SJSA1 (cell line): ENCODE measurements at regions not wholly inside any gene's neighbourhood (a gene's known extent, or its start where the extent isn't known, plus 50 kb on each side); places are given as distances from the start of the nearest gene placed in this dataset.
"Not testable (repeated sequence)": the region's sequence is repeated elsewhere in the genome, so short reads cannot be mapped to it uniquely, and the experiment has no call there.

ENCODE experiments used
- DNase-seq, 2 experiments: peaks; one replicate each; pipeline ENCODE4 v3.0.0-alpha.2; 2015 to 2020; ENCODE audit warnings: low spot score in 2 of 2, low read depth in 1 of 2
- H3K27ac ChIP-seq: fragments of 250-450 bp; sonication (Bioruptor Pico); 2 replicates; pipeline ENCODE4 v1.5.1; 2020; ENCODE audit warnings: mild to moderate bottlenecking, moderate library complexity
- H3K27me3 ChIP-seq: fragments of 250-450 bp; sonication (Bioruptor Pico); replicated peaks from 2 replicates; pipeline ENCODE4 v1.5.1; 2020; ENCODE audit warnings: mild to moderate bottlenecking, moderate library complexity
- H3K36me3 ChIP-seq: fragments of 250-450 bp; sonication (Bioruptor Pico); 2 replicates; pipeline ENCODE4 v1.5.1; 2020; ENCODE audit warnings: mild to moderate bottlenecking
- H3K4me1 ChIP-seq: fragments of 250-450 bp; sonication (Bioruptor Pico); replicated peaks from 2 replicates; pipeline ENCODE4 v1.6.1; 2021; ENCODE audit warnings: mild to moderate bottlenecking
- H3K4me3 ChIP-seq: fragments of 250-450 bp; sonication (Bioruptor Pico); 2 replicates; pipeline ENCODE4 v1.5.1; 2020; ENCODE audit warnings: mild to moderate bottlenecking
- H3K9me3 ChIP-seq: fragments of 250-450 bp; sonication (Bioruptor Pico); replicated peaks from 2 replicates; pipeline ENCODE4 v1.5.1; 2020; ENCODE audit warnings: mild to moderate bottlenecking

GRCh38 chr14:105720852-105721601 is 194.6 kb downstream of the TMEM121 start:
- not testable (repeated sequence) for H3K4me3 ChIP-seq, H3K9me3 ChIP-seq, H3K36me3 ChIP-seq, H3K27me3 ChIP-seq, H3K27ac ChIP-seq, DNase-seq, H3K4me1 ChIP-seq

- not testable (repeated sequence) for H3K36me3 ChIP-seq, H3K4me1 ChIP-seq, H3K27ac ChIP-seq, H3K9me3 ChIP-seq, H3K27me3 ChIP-seq, DNase-seq, H3K4me3 ChIP-seq
Observed at GRCh38 chr14:105721602-105721970, 195.2 kb downstream of the TMEM121 start.

DNA sequence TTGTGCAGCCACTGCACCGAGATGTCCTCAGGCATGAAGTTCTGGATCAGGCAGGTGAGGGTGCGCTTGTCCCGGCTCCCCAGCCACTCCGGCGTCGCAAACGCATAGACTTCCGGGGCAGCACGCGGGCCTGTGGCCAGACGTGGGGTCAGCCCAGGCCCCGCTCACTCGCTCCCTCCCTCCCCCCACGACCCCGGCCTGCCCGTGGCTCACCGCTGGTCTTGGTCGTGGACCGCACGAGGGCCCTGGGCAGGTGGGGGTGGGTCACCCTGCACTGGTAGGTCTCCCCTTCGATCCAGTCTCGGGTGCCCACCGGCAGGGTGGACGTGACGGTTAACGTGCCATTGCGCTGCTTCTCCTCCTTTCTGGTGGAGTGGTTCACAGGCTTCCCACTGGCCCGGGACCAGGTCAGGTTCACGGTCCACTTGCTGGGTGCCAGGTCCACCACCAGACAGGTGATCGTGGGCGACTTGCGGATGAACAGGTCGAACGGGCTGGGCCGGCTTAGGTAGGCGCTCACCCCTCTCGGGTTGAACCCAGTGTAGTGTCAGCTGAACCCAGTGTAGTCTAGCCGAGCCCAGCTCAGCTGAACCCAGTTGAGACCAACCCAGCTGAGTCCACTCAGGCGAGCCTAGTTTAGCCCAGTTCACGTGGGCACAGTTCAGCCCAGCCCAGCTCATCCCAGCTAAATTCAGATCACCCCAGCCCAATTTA is 195.8 kb downstream of the TMEM121 start:
- not testable (repeated sequence) for H3K27me3 ChIP-seq, H3K27ac ChIP-seq, H3K4me3 ChIP-seq, DNase-seq, H3K36me3 ChIP-seq, H3K4me1 ChIP-seq, H3K9me3 ChIP-seq

DNA sequence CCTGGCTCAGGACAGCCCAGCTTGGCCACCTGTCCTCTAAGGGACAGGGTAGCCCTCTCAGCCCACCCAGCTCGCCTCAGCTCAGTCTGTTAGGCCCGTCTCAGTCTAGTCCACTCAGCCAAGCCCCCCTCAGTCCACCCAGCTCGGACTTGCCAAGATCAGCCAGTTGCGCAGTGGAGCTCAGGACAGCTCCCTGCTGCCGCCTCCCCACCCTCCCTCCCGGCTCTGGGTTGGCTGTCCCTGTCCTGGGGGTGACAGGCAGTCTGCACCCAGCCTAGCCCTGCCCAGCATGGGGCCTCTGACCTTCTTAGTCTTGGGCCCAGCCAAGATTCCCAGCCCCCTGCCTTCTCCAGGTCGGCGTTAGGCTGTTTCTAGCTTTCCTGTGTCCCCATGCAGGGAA is 196.9 kb downstream of the TMEM121 start:
- not testable (repeated sequence) for DNase-seq, H3K4me1 ChIP-seq, H3K27me3 ChIP-seq, H3K9me3 ChIP-seq, H3K4me3 ChIP-seq, H3K36me3 ChIP-seq, H3K27ac ChIP-seq

DNA sequence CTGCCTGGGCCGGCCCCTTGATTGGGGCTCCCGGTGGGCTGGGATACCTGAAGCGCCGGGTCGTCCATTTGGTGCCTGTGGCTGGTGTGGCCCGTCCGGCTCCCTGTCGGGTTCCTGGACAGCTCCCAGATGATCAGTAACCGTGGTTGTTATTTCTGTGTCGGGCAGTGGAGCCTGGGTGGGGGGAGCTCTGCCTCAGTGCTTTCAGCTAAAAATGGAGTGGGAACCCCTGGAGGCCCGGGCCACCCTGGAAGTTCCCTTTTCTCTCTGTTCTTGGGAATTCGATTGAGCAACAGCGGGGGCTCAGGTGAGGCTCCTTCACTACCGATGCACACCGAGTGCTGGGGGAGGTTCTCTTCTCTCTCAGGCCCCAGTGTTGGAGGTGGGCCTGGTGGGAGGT is 197.4 kb downstream of the TMEM121 start:
- DNase-seq, H3K9me3 ChIP-seq, H3K4me1 ChIP-seq, H3K4me3 ChIP-seq, H3K36me3 ChIP-seq, H3K27me3 ChIP-seq, H3K27ac ChIP-seq: not testable (repeated sequence)

DNA sequence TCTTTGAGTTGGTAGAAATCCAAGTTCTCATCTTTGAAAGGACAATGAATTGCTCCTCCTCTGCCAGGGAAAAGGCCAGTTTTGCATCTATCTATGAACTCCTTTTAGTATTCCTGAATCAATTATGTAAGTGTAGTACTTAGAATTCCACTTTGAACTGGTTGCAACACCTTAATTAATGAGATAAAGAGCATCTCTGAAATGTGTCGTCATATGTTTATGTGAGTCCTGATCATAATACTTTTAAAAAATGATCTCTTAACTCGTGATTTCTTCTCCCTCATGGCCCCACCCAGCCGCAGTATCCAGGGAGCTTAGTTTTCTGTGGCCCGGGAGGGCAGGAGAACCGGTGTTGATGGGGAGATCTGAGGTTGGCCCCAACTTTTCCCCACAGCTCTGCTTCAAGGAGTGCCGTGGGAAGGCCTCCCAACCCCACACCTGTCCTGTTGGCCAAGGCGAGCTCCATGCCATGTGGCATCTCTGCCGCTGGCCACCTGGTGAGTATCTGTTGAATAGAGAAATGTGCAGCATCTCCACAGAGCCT is 203.5 kb downstream of the TMEM121 start:
- not testable (repeated sequence) for H3K4me3 ChIP-seq, H3K27me3 ChIP-seq, H3K36me3 ChIP-seq, H3K9me3 ChIP-seq, H3K4me1 ChIP-seq, H3K27ac ChIP-seq, DNase-seq

DNA sequence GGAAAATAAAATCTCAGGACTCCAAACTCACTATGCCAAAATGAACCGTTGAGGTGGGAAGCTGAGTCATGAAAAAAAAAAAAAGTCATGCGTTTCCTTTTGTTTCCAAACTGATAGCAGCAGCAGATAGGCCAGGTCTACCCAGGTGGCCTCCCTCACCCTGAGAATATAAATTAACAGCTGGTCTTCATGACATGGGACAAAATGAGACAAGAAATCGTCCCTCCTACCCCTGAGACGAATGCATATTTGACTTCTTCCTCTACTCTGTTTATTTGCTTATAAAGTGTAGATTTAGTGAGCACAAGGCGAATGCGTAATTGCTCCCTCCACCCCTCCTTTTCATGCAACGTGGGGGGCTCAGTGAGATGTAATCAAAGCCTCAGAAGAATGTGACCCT is 204.3 kb downstream of the TMEM121 start:
- H3K4me3 ChIP-seq, DNase-seq, H3K36me3 ChIP-seq, H3K27me3 ChIP-seq, H3K9me3 ChIP-seq, H3K27ac ChIP-seq, H3K4me1 ChIP-seq: not testable (repeated sequence)

DNA sequence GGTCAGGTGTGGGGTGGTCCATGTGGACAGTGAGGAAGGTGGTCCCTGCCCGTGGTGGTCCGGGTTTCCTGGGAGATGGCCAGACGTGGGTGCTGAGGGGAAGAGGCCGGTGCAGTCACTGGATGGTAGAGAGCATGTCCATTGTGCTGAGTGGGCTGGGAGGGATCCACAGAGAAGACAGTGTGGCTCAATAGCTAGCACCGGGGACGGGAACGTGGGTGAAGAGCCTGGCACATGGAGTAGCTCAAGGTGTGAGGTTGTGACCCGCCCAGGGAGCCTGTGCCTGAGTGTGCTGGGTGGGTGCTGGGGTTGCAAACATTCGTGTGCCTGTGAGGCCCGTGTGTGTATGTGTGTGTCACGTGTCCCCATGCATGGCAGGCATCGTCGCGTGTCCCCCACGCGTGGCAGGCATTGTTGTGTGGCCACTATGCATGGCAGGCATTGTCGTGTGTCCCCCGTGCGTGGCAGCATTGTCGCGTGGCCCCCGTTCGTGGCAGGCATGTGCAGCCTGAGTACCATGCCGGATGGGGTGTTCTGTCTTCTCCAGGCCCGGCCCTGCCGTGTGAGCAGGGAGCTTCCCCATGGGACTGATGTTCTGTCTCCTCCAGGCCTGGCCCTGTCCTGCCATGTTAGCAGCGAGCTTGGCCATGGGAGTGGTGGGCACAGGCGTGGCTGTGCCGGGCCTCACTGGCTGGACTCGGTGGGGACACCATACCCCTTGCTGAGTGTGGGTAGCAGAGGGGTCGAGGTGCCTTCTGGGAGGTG is 205.0 kb downstream of the TMEM121 start:
- H3K4me3 ChIP-seq, DNase-seq, H3K4me1 ChIP-seq, H3K9me3 ChIP-seq, H3K36me3 ChIP-seq, H3K27ac ChIP-seq, H3K27me3 ChIP-seq: not testable (repeated sequence)

DNA sequence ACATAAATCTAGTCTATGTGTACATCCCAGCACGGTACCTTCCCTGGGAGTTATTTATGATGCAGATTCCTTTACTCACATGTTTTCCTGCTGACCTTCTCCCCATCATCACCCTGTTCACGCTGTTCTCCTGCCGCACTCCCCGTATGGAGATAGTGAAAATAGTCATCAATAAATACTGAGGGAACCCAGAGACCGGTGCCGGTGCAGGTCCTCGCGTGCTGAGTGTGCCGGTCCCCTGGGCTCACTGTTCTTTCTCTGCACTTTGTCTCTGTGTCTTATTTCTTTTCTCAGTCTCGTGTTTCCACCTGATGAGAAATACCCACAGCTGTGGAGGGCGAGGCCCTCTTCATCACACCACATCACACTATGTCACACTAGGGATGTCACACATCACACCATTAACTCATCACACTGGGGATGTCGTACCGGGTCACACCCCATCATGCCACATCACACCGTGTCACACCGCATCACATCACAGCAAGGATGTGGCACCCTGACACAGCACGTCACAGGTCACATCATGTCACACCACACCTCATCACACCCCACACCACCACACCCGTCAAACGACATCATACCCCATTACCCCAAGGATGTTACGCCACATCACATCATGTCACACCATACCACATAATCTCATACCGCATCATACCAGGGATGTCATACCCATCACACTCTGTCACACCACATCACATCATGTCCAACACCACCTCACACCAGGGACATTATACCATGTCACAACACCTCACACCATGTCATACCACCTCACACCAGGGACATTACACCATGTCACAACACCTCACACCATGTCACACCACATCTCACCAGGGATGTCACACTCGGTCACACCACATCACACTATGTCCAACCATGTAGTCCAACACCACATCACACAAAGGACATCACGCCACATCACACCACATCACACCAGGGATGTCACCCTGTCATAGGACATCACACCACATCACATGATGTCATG is 207.0 kb downstream of the TMEM121 start:
- no peak overlapping the region for H3K4me3 ChIP-seq
- H3K9me3 ChIP-seq: no peaks in the 10 kb centered on the region
- no peaks in the 10 kb centered on the region for H3K36me3 ChIP-seq
- H3K4me1 ChIP-seq: no peaks in the 10 kb centered on the region
- no peak overlapping the region for H3K27ac ChIP-seq
- H3K27me3 ChIP-seq: no peaks in the 10 kb centered on the region
- DNase-seq: peak in 1 of 2 experiments; percentile 20

DNA sequence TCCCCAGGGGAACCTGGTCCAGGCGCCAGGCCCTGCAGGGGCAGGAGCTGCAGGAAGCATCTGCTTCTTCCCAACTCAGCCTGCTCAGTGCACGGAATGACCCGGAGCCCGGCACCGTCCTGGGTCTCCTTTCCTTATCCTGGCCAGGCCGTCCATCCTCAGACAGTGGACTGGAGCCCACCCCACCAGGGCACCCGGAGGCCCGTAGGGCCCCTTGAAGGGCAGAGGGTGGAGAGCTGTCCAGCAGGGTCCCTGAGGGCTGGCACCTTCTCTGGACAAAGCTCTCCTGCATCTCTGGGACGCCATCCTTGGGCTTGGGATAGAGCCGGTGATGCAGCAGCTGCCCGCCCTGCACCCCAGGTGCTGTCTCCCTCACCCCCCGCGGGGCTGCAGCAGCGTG is 207.9 kb downstream of the TMEM121 start:
- not testable (repeated sequence) for H3K9me3 ChIP-seq, H3K27me3 ChIP-seq, DNase-seq, H3K4me1 ChIP-seq, H3K27ac ChIP-seq, H3K36me3 ChIP-seq, H3K4me3 ChIP-seq

GRCh38 chr14:105736331-105736730 is 209.9 kb downstream of the TMEM121 start:
- not testable (repeated sequence) for H3K27me3 ChIP-seq, H3K9me3 ChIP-seq, H3K4me3 ChIP-seq, H3K27ac ChIP-seq, H3K4me1 ChIP-seq, DNase-seq, H3K36me3 ChIP-seq

DNA sequence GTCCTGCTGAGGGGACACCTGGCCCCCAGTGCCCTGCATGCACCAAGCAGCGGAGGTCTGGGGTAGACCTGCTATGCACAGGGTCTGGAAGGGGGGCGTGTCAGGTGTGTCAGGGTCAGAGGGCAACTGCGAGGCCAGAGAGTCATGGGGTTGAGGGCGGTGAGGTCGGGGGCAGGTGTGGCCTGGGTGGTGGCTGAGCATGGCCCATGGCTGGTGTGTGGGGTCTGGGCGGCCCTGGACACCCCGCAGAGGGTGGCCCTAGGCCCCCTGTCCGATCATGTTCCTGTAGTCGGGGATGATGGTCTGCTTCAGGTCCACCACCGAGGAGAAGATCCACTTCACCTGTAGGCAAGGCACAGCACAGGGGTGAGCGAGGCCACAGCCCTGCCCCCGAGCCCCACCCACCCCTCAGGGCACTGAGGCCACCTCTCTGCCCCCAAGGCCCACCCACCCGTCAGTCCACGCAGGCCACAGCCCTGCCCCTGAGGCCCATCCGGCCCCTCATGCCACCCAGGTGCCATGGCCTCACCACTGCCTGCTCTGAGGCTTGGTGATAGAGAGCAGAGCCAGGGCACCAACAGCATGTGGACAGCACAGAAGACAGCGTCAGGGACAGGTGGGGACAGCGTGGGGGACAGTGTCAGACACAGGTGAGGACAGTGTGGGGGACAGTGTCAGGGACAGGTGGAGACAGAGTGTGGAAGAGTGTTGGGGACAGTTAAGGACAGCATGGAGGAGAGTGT is 211.3 kb downstream of the TMEM121 start:
- Histone ChIP-seq H3K9me3 (no peaks in the 10 kb centered on the region), H3K27ac (no peak overlapping the region), H3K4me3 (no peak overlapping the region), H3K4me1 (no peaks in the 10 kb centered on the region), H3K36me3 (no peaks in the 10 kb centered on the region), H3K27me3 (no peaks in the 10 kb centered on the region)
- no peak for DNase-seq

- no peaks in the 10 kb centered on the region for H3K27me3 ChIP-seq
- H3K27ac ChIP-seq: no peak overlapping the region
- no peaks in the 10 kb centered on the region for H3K4me1 ChIP-seq
- H3K36me3 ChIP-seq: no peaks in the 10 kb centered on the region
- no peak overlapping the region for H3K4me3 ChIP-seq
- DNase-seq: no peak
- H3K9me3 ChIP-seq: no peaks in the 10 kb centered on the region
Observed at GRCh38 chr14:105738638-105739037, 212.3 kb downstream of the TMEM121 start.
